ENCODE measurements at regions not wholly inside any gene's neighbourhood (a gene's known extent, or its start where the extent isn't known, plus 50 kb on each side); places are given as distances from the start of the nearest gene placed in this dataset.

DNA sequence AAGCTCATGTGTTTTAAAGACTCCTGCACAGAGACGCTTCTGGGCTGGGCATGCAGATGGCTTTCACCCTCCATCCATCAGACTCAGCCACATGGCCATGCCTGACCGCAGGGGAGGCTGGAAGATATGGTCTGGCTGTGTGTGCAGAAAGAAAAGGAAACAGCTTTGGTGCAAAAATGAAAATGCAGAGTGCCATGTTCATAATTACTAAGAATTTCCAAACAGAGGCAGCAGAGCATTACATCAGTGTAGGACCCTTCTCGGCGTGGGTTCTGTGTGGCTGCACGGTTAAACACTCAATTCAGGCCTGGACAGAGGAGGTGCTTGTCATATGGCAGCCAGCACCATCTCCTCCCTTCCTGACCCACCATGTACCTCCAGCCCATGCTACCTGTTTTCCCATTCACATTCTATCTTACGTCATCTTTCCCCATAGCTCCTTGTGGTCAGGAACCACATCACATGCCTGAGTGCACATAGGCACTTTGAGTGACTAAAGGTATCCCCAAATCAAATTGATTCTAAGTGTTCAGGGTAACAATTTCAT, 200.3 kb upstream of the ID2 start:
- ATAC-seq (peak in 1 of 2 experiments; percentile 51; a peak in 3 of 6 replicates), FAIRE-seq (no peak), DNase-seq (ENCODE audit: low read depth in 1 of 2, low spot score in 1 of 2) (no peak)
- TF ChIP-seq HOXB5 (CRISPR knock-in tag; IDR thresholded peaks at IDR 0.05) (no peak), RCOR1 (IDR thresholded peaks at IDR 0.05; ENCODE audit: low read depth, low read length) (no peak), PHF8 (IDR thresholded peaks at IDR 0.05; ENCODE audit: borderline replicate concordance, low read depth) (no peak)
- TF ChIP-seq, protein P1, sequence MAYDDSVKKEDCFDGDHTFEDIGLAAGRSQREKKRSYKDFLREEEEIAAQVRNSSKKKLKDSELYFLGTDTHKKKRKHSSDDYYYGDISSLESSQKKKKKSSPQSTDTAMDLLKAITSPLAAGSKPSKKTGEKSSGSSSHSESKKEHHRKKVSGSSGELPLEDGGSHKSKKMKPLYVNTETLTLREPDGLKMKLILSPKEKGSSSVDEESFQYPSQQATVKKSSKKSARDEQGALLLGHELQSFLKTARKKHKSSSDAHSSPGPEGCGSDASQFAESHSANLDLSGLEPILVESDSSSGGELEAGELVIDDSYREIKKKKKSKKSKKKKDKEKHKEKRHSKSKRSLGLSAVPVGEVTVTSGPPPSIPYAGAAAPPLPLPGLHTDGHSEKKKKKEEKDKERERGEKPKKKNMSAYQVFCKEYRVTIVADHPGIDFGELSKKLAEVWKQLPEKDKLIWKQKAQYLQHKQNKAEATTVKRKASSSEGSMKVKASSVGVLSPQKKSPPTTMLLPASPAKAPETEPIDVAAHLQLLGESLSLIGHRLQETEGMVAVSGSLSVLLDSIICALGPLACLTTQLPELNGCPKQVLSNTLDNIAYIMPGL (CRISPR knock-in tag; IDR thresholded peaks at IDR 0.05; ENCODE audit: borderline replicate concordance) = no peak
- WGBS (ENCODE audit: missing lambda C conversion rate) = 79% methylated on average over 6 of the region's 6 CpGs
- no peak overlapping the region for H3K4me2 ChIP-seq
- peaks cover 16% of the 10 kb centered on the region for H3K4me1 ChIP-seq
- CTCF ChIA-PET = interaction anchor here (1.5 to 1.8 kb wide), 3 partner anchors 10 to 212 kb away, joined by 4 to 7 read pairs (median 5); no protein-coding TSS in a partner anchor
- no peak overlapping the region for H3K27ac ChIP-seq
- no peaks in the 10 kb centered on the region for H3K9me3 ChIP-seq
- no peak overlapping the region for H3K4me3 ChIP-seq
- POLR2A ChIA-PET = no interaction called here

GRCh38 chr2:8482432-8482831, 199.4 kb upstream of the ID2 start:
- Histone ChIP-seq H3K9me3 (no peaks in the 10 kb centered on the region), H3K4me3 (no peak overlapping the region), H3K27ac (no peak overlapping the region), H3K4me2 (no peak overlapping the region), H3K4me1 (peaks cover 8% of the 10 kb centered on the region)
- no peak for DNase-seq (ENCODE audit: low read depth in 1 of 2, low spot score in 1 of 2)
- ChIA-PET CTCF (interaction anchor here (1.1 to 1.8 kb wide), 3 partner anchors 8 to 21 kb away, joined by 3 to 5 read pairs (median 4); no protein-coding TSS in a partner anchor), POLR2A (no interaction called here)
- WGBS (ENCODE audit: missing lambda C conversion rate) = 68% methylated on average over 3 of the region's 4 CpGs
- no peak for ATAC-seq
- TF ChIP-seq KDM5A (IDR thresholded peaks at IDR 0.05) (no peak), EHF (CRISPR knock-in tag; IDR thresholded peaks at IDR 0.05) (no peak), JUNB (IDR thresholded peaks at IDR 0.05) (no peak), HEYL (CRISPR knock-in tag; IDR thresholded peaks at IDR 0.05) (no peak), RARB (CRISPR knock-in tag; IDR thresholded peaks at IDR 0.05) (no peak), CTCF (IDR thresholded peaks at IDR 0.05) (no peak), ZC3H11A (IDR thresholded peaks at IDR 0.05) (no peak), CBX8 (IDR thresholded peaks at IDR 0.05) (no peak), FOSL2 (IDR thresholded peaks at IDR 0.05) (no peak), FOSL2 (CRISPR knock-in tag; IDR thresholded peaks at IDR 0.05) (no peak), RCOR1 (IDR thresholded peaks at IDR 0.05; ENCODE audit: low read depth, low read length) (no peak), MAZ (IDR thresholded peaks at IDR 0.05; ENCODE audit: borderline replicate concordance, low read depth, low read length) (no peak), HOXB13 (CRISPR knock-in tag; IDR thresholded peaks at IDR 0.05; ENCODE audit: low read depth) (no peak), EP300 (IDR thresholded peaks at IDR 0.05) (no peak), CHD2 (IDR thresholded peaks at IDR 0.05; ENCODE audit: low read length, partially characterized antibody) (no peak)
- TF ChIP-seq, protein P2, sequence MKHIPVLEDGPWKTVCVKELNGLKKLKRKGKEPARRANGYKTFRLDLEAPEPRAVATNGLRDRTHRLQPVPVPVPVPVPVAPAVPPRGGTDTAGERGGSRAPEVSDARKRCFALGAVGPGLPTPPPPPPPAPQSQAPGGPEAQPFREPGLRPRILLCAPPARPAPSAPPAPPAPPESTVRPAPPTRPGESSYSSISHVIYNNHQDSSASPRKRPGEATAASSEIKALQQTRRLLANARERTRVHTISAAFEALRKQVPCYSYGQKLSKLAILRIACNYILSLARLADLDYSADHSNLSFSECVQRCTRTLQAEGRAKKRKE (CRISPR knock-in tag; IDR thresholded peaks at IDR 0.05; ENCODE audit: low read depth) = no peak
- TF ChIP-seq, protein P1 (CRISPR knock-in tag; IDR thresholded peaks at IDR 0.05; ENCODE audit: borderline replicate concordance) = no peak
- TF ChIP-seq, protein P3, sequence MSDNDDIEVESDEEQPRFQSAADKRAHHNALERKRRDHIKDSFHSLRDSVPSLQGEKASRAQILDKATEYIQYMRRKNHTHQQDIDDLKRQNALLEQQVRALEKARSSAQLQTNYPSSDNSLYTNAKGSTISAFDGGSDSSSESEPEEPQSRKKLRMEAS (IDR thresholded peaks at IDR 0.05) = no peak
- TF ChIP-seq, protein P4, sequence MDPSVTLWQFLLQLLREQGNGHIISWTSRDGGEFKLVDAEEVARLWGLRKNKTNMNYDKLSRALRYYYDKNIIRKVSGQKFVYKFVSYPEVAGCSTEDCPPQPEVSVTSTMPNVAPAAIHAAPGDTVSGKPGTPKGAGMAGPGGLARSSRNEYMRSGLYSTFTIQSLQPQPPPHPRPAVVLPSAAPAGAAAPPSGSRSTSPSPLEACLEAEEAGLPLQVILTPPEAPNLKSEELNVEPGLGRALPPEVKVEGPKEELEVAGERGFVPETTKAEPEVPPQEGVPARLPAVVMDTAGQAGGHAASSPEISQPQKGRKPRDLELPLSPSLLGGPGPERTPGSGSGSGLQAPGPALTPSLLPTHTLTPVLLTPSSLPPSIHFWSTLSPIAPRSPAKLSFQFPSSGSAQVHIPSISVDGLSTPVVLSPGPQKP (IDR thresholded peaks at IDR 0.05; ENCODE audit: low read depth, low read length) = no peak
- FAIRE-seq = no peak
